ENCODE measurements at regions not wholly inside any gene's neighbourhood (a gene's known extent, or its start where the extent isn't known, plus 50 kb on each side); places are given as distances from the start of the nearest gene placed in this dataset.

DNA sequence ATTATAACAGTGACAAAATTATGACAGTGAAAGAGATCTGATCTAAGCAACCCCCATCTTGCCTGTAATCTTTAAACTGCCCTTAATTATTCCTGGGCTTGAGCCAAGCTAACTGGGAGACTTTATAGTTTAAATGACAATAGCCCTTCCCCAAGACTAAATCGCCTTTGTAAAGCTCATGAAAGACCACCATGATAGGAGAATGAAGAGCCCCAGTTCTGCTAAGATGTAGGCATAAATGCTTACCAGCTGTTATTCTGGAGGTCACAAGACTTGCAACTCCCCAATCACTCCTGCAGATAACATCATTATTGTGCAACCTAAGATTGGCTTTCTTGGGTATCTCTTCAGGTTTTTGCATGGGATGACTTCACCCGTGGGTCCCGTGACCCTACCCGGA lies 599.7 kb downstream of the KCNH5 start:
- TF ChIP-seq, protein P1, sequence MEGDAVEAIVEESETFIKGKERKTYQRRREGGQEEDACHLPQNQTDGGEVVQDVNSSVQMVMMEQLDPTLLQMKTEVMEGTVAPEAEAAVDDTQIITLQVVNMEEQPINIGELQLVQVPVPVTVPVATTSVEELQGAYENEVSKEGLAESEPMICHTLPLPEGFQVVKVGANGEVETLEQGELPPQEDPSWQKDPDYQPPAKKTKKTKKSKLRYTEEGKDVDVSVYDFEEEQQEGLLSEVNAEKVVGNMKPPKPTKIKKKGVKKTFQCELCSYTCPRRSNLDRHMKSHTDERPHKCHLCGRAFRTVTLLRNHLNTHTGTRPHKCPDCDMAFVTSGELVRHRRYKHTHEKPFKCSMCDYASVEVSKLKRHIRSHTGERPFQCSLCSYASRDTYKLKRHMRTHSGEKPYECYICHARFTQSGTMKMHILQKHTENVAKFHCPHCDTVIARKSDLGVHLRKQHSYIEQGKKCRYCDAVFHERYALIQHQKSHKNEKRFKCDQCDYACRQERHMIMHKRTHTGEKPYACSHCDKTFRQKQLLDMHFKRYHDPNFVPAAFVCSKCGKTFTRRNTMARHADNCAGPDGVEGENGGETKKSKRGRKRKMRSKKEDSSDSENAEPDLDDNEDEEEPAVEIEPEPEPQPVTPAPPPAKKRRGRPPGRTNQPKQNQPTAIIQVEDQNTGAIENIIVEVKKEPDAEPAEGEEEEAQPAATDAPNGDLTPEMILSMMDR (IDR thresholded peaks at IDR 0.05) = no peak
- no peak for TF ChIP-seq POLR2AphosphoS5 (IDR thresholded peaks at IDR 0.05)
